ENCODE measurements at regions not wholly inside any gene's neighbourhood (a gene's known extent, or its start where the extent isn't known, plus 50 kb on each side); places are given as distances from the start of the nearest gene placed in this dataset.

GRCh38 chr16:85205747-85206471, 93.6 kb upstream of the CIBAR2 start:
- TF ChIP-seq CTCF (IDR thresholded peaks at IDR 0.05) (no peak), POLR2A (IDR thresholded peaks at IDR 0.05) (no peak)

Measured in heart left ventricle (tissue), 13 donors.